Astrocyte (in vitro differentiated cells and primary cell): ENCODE measurements at regions not wholly inside any gene's neighbourhood (a gene's known extent, or its start where the extent isn't known, plus 50 kb on each side); places are given as distances from the start of the nearest gene placed in this dataset.

Source experiments
- EZH2 ChIP-seq: IDR thresholded peaks from 2 replicates; pipeline ENCODE4 v1.6.1; 2012; ENCODE audit warnings: mild to moderate bottlenecking, low read length, inconsistent platforms; ENCODE audit not compliant: insufficient read depth
- TF ChIP-seq, protein P1 (sequence below): IDR thresholded peaks from 2 replicates; pipeline ENCODE4 v1.5.1; 2011; ENCODE audit warnings: low read depth, mild to moderate bottlenecking, inconsistent platforms, low read length, moderate library complexity; ENCODE audit not compliant: insufficient read depth

DNA sequence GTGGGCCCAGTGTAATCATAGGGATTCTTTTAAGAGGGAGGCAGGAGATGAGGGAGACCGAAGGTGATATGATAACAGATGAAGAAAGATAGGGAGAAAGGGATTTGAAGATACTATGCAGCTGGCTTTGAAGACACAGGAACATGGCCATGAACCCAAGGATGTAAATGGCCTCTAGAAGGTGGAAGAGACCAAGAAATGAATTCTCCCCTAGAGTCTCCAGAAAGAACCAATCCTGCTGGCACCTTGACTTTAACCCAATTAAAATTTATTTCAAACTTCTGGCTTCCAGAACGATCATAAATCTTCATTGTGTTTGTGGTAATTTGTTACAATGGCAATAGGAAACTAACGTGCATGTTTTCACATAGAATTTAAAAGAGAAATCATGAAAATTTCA is 95.0 kb upstream of the GORAB start:
- TF ChIP-seq, protein P1, sequence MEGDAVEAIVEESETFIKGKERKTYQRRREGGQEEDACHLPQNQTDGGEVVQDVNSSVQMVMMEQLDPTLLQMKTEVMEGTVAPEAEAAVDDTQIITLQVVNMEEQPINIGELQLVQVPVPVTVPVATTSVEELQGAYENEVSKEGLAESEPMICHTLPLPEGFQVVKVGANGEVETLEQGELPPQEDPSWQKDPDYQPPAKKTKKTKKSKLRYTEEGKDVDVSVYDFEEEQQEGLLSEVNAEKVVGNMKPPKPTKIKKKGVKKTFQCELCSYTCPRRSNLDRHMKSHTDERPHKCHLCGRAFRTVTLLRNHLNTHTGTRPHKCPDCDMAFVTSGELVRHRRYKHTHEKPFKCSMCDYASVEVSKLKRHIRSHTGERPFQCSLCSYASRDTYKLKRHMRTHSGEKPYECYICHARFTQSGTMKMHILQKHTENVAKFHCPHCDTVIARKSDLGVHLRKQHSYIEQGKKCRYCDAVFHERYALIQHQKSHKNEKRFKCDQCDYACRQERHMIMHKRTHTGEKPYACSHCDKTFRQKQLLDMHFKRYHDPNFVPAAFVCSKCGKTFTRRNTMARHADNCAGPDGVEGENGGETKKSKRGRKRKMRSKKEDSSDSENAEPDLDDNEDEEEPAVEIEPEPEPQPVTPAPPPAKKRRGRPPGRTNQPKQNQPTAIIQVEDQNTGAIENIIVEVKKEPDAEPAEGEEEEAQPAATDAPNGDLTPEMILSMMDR = no peak
- no peak for TF ChIP-seq EZH2
